Tibial nerve (tissue), 4 donors: ENCODE measurements at regions not wholly inside any gene's neighbourhood (a gene's known extent, or its start where the extent isn't known, plus 50 kb on each side); places are given as distances from the start of the nearest gene placed in this dataset.

Experiments used
- DNase-seq, 2 donors: peaks; one replicate each; pipeline ENCODE4 v3.0.0-alpha.2; 2019; ENCODE audit warnings: low spot score in 2 of 2
- H3K27ac ChIP-seq, 4 donors: fragments of 200-600 bp; sonication (generic) in 3 of 4; one replicate each; pipeline ENCODE4 v1.5.1; 2017 to 2019; ENCODE audit warnings: mild to moderate bottlenecking in 1 of 4
- H3K27me3 ChIP-seq, 2 donors: fragments of 200-600 bp; sonication (generic) in 1 of 2; one replicate each; pipeline versions ENCODE4 v1.5.1 to v1.6.0; 2017 to 2019
- H3K36me3 ChIP-seq, 3 donors: fragments of 200-600 bp; sonication (generic); one replicate each; pipeline ENCODE4 v1.5.1; 2018 to 2019
- H3K4me1 ChIP-seq, 4 donors: fragments of 200-600 bp; sonication (generic) in 3 of 4; one replicate each; pipeline ENCODE4 v1.5.1; 2017 to 2019
- H3K4me3 ChIP-seq, 4 donors: fragments of 200-600 bp; sonication (generic) in 3 of 4; one replicate each; pipeline ENCODE4 v1.5.1; 2017 to 2019; ENCODE audit warnings: mild to moderate bottlenecking in 1 of 4, moderate library complexity in 1 of 4
- H3K9me3 ChIP-seq, 4 donors: fragments of 200-600 bp; sonication (generic) in 3 of 4; one replicate each; pipeline ENCODE4 v1.5.1; 2017 to 2019
- CTCF ChIP-seq, 5 experiments: fragments of 200-600 bp in 3 of 5; fragments of 450-650 bp in 2 of 5; sonication (generic) in 3 of 5; IDR thresholded peaks; one replicate each; pipeline ENCODE4 v1.5.1; 2016 to 2019; ENCODE audit warnings: antibody characterized with exemption in 5 of 5, mild to moderate bottlenecking in 3 of 5, moderate library complexity in 2 of 5
- EP300 ChIP-seq, 2 donors: sonication (generic); formaldehyde crosslinking; IDR thresholded peaks; one replicate each; pipeline ENCODE4 v1.6.1; 2017; ENCODE audit warnings: antibody characterized with exemption in 2 of 2, mild to moderate bottlenecking in 1 of 2
- POLR2A ChIP-seq, 2 donors: fragments of 450-650 bp; IDR thresholded peaks; one replicate each; pipeline ENCODE4 v1.6.1; 2017; ENCODE audit warnings: antibody characterized with exemption in 2 of 2, mild to moderate bottlenecking in 2 of 2, moderate library complexity in 2 of 2
- WGBS, 2 donors: methylation state at CpG; one replicate each; pipeline ENCODE4 v1.1.5; 2018; 5-methylcytosine and 5-hydroxymethylcytosine counted together

GRCh38 chr6:51495096-51495495 is 592.3 kb downstream of the PKHD1 start:
- H3K27ac ChIP-seq, result no peak overlapping the region
- no peak overlapping the region for H3K4me3 ChIP-seq
- H3K36me3 ChIP-seq, result no peaks in the 10 kb centered on the region
- no peaks in the 10 kb centered on the region for H3K4me1 ChIP-seq
- H3K27me3 ChIP-seq, result no peaks in the 10 kb centered on the region
- TF ChIP-seq POLR2A (IDR thresholded peaks at IDR 0.05), result no peak
- TF ChIP-seq CTCF (IDR thresholded peaks at IDR 0.05), result no peak
- no peak for TF ChIP-seq EP300 (IDR thresholded peaks at IDR 0.05)
- H3K9me3 ChIP-seq, result no peaks in the 10 kb centered on the region
- WGBS, 2 donors, result 17 to 33% methylated on average over 4 of the region's 4 CpGs
- DNase-seq, result no peak

GRCh38 chr6:51495610-51496396 is 591.6 kb downstream of the PKHD1 start:
- no peak for DNase-seq
- Histone ChIP-seq H3K4me3 (no peak overlapping the region), H3K9me3 (no peaks in the 10 kb centered on the region), H3K27me3 (no peaks in the 10 kb centered on the region), H3K36me3 (no peaks in the 10 kb centered on the region), H3K4me1 (no peaks in the 10 kb centered on the region), H3K27ac (no peak overlapping the region)
- no peak for TF ChIP-seq POLR2A (IDR thresholded peaks at IDR 0.05)
- no peak for TF ChIP-seq CTCF (IDR thresholded peaks at IDR 0.05)
- no peak for TF ChIP-seq EP300 (IDR thresholded peaks at IDR 0.05)
- WGBS, 2 donors, result 47 to 61% methylated on average over 3 of the region's 3 CpGs

- TF ChIP-seq CTCF (IDR thresholded peaks at IDR 0.05) (no peak), EP300 (IDR thresholded peaks at IDR 0.05) (no peak), POLR2A (IDR thresholded peaks at IDR 0.05) (no peak)
- H3K4me1 ChIP-seq, result no peaks in the 10 kb centered on the region
- H3K27ac ChIP-seq, result no peak overlapping the region
- H3K9me3 ChIP-seq, result no peaks in the 10 kb centered on the region
- 40 to 65% methylated on average over 1 of the region's 1 CpG for WGBS, 2 donors
- no peak overlapping the region for H3K4me3 ChIP-seq
- no peaks in the 10 kb centered on the region for H3K36me3 ChIP-seq
- DNase-seq, result no peak
- H3K27me3 ChIP-seq, result no peaks in the 10 kb centered on the region
Measured at GRCh38 chr6:51502996-51503395, 584.4 kb downstream of the PKHD1 start.

- H3K27ac ChIP-seq, result no peak overlapping the region
- H3K9me3 ChIP-seq, result no peaks in the 10 kb centered on the region
- H3K4me3 ChIP-seq, result no peak overlapping the region
- no peaks in the 10 kb centered on the region for H3K27me3 ChIP-seq
- H3K4me1 ChIP-seq, result no peaks in the 10 kb centered on the region
- no peak for DNase-seq
- no peaks in the 10 kb centered on the region for H3K36me3 ChIP-seq
- no peak for TF ChIP-seq POLR2A (IDR thresholded peaks at IDR 0.05)
- TF ChIP-seq EP300 (IDR thresholded peaks at IDR 0.05), result no peak
- no peak for TF ChIP-seq CTCF (IDR thresholded peaks at IDR 0.05)
Measured at GRCh38 chr6:51505434-51505833, 582.0 kb downstream of the PKHD1 start.

GRCh38 chr6:51509597-51509996 is 577.8 kb downstream of the PKHD1 start:
- Histone ChIP-seq H3K27me3 (no peaks in the 10 kb centered on the region), H3K4me1 (no peaks in the 10 kb centered on the region), H3K9me3 (no peaks in the 10 kb centered on the region), H3K36me3 (no peaks in the 10 kb centered on the region), H3K4me3 (no peak overlapping the region), H3K27ac (no peak overlapping the region)
- DNase-seq, result no peak
- TF ChIP-seq POLR2A (IDR thresholded peaks at IDR 0.05) (no peak), CTCF (IDR thresholded peaks at IDR 0.05) (no peak), EP300 (IDR thresholded peaks at IDR 0.05) (no peak)
- WGBS, 2 donors, result 92% methylated on average over 5 of the region's 5 CpGs
